Activated naive CD8-positive, alpha-beta T cell (primary cell): ENCODE measurements at regions not wholly inside any gene's neighbourhood (a gene's known extent, or its start where the extent isn't known, plus 50 kb on each side); places are given as distances from the start of the nearest gene placed in this dataset.

Experiments used
- H3K27ac Mint-ChIP-seq: one replicate; pipeline ENCODE4 v1.8.0; 2021; ENCODE audit warnings: mixed read lengths
- H3K27me3 Mint-ChIP-seq: one replicate; pipeline ENCODE4 v1.8.0; 2021; ENCODE audit warnings: mixed read lengths
- H3K36me3 Mint-ChIP-seq: one replicate; pipeline ENCODE4 v1.8.0; 2021; ENCODE audit warnings: mixed read lengths
- H3K4me1 Mint-ChIP-seq: one replicate; pipeline ENCODE4 v1.8.0; 2021; ENCODE audit warnings: low read depth, mixed read lengths
- H3K4me3 Mint-ChIP-seq: one replicate; pipeline ENCODE4 v1.8.0; 2021; ENCODE audit warnings: mild to moderate bottlenecking, mixed read lengths
- H3K9me3 Mint-ChIP-seq: one replicate; pipeline ENCODE4 v1.8.0; 2021; ENCODE audit warnings: low read depth, mixed read lengths

GRCh38 chr18:10184776-10185175 lies 269.7 kb upstream of the APCDD1 start:
- peaks cover 10% of the 10 kb centered on the region for H3K4me1 Mint-ChIP-seq
- peaks cover 8% of the 10 kb centered on the region for H3K36me3 Mint-ChIP-seq
- H3K27me3 Mint-ChIP-seq: peaks cover 1% of the 10 kb centered on the region
- no peak overlapping the region for H3K4me3 Mint-ChIP-seq
- H3K27ac Mint-ChIP-seq: no peak overlapping the region
- H3K9me3 Mint-ChIP-seq: no peaks in the 10 kb centered on the region

GRCh38 chr18:10188971-10189810 lies 265.2 kb upstream of the APCDD1 start:
- H3K27ac Mint-ChIP-seq: no peak overlapping the region

GRCh38 chr18:10190564-10190963 lies 263.9 kb upstream of the APCDD1 start:
- Mint-ChIP-seq H3K4me3 (no peak overlapping the region), H3K27me3 (no peaks in the 10 kb centered on the region), H3K4me1 (no peaks in the 10 kb centered on the region), H3K9me3 (no peaks in the 10 kb centered on the region), H3K27ac (no peak overlapping the region), H3K36me3 (no peaks in the 10 kb centered on the region)

More at GRCh38 chr18:10188971-10189810, 265.2 kb upstream of the APCDD1 start:
- Mint-ChIP-seq H3K9me3 (no peaks in the 10 kb centered on the region), H3K27me3 (peaks cover 1% of the 10 kb centered on the region), H3K4me1 (no peaks in the 10 kb centered on the region), H3K36me3 (peaks cover 3% of the 10 kb centered on the region), H3K4me3 (no peak overlapping the region)

GRCh38 chr18:10193444-10193843 lies 261.0 kb upstream of the APCDD1 start:
- no peaks in the 10 kb centered on the region for H3K27me3 Mint-ChIP-seq
- no peak overlapping the region for H3K27ac Mint-ChIP-seq
- H3K4me1 Mint-ChIP-seq: no peaks in the 10 kb centered on the region
- H3K36me3 Mint-ChIP-seq: no peaks in the 10 kb centered on the region
- no peaks in the 10 kb centered on the region for H3K9me3 Mint-ChIP-seq
- no peak overlapping the region for H3K4me3 Mint-ChIP-seq

- H3K4me1 Mint-ChIP-seq: no peaks in the 10 kb centered on the region
- no peaks in the 10 kb centered on the region for H3K9me3 Mint-ChIP-seq
- H3K27me3 Mint-ChIP-seq: no peaks in the 10 kb centered on the region
- H3K27ac Mint-ChIP-seq: no peak overlapping the region
- H3K36me3 Mint-ChIP-seq: no peaks in the 10 kb centered on the region
- H3K4me3 Mint-ChIP-seq: no peak overlapping the region
Measured at GRCh38 chr18:10194592-10194991, 259.8 kb upstream of the APCDD1 start.

GRCh38 chr18:10195529-10195928 lies 258.9 kb upstream of the APCDD1 start:
- H3K4me3 Mint-ChIP-seq: no peak overlapping the region
- no peak overlapping the region for H3K27ac Mint-ChIP-seq
- H3K36me3 Mint-ChIP-seq: no peaks in the 10 kb centered on the region
- no peaks in the 10 kb centered on the region for H3K4me1 Mint-ChIP-seq
- no peaks in the 10 kb centered on the region for H3K27me3 Mint-ChIP-seq
- no peaks in the 10 kb centered on the region for H3K9me3 Mint-ChIP-seq

GRCh38 chr18:10197097-10197496 lies 257.3 kb upstream of the APCDD1 start:
- no peak overlapping the region for H3K4me3 Mint-ChIP-seq
- H3K9me3 Mint-ChIP-seq: no peaks in the 10 kb centered on the region
- H3K27ac Mint-ChIP-seq: no peak overlapping the region
- no peaks in the 10 kb centered on the region for H3K36me3 Mint-ChIP-seq
- H3K27me3 Mint-ChIP-seq: no peaks in the 10 kb centered on the region
- H3K4me1 Mint-ChIP-seq: no peaks in the 10 kb centered on the region

- Mint-ChIP-seq H3K36me3 (no peaks in the 10 kb centered on the region), H3K4me3 (no peak overlapping the region), H3K27ac (no peak overlapping the region), H3K4me1 (no peaks in the 10 kb centered on the region), H3K9me3 (no peaks in the 10 kb centered on the region), H3K27me3 (no peaks in the 10 kb centered on the region)
Measured at GRCh38 chr18:10201226-10201625, 253.2 kb upstream of the APCDD1 start.

GRCh38 chr18:10201659-10202058 lies 252.8 kb upstream of the APCDD1 start:
- Mint-ChIP-seq H3K27me3 (no peaks in the 10 kb centered on the region), H3K9me3 (no peaks in the 10 kb centered on the region), H3K4me1 (no peaks in the 10 kb centered on the region), H3K4me3 (no peak overlapping the region), H3K36me3 (no peaks in the 10 kb centered on the region), H3K27ac (no peak overlapping the region)

GRCh38 chr18:10202845-10203321 lies 251.6 kb upstream of the APCDD1 start:
- Mint-ChIP-seq H3K4me1 (no peaks in the 10 kb centered on the region), H3K27ac (no peak overlapping the region), H3K9me3 (no peaks in the 10 kb centered on the region), H3K27me3 (no peaks in the 10 kb centered on the region), H3K36me3 (no peaks in the 10 kb centered on the region), H3K4me3 (no peak overlapping the region)

GRCh38 chr18:10205151-10205550 lies 249.3 kb upstream of the APCDD1 start:
- H3K4me3 Mint-ChIP-seq: no peak overlapping the region
- no peak overlapping the region for H3K27ac Mint-ChIP-seq

GRCh38 chr18:10207682-10208345 lies 246.6 kb upstream of the APCDD1 start:
- no peaks in the 10 kb centered on the region for H3K36me3 Mint-ChIP-seq
- H3K27me3 Mint-ChIP-seq: no peaks in the 10 kb centered on the region
- no peak overlapping the region for H3K4me3 Mint-ChIP-seq
- H3K4me1 Mint-ChIP-seq: no peaks in the 10 kb centered on the region
- H3K9me3 Mint-ChIP-seq: no peaks in the 10 kb centered on the region
- no peak overlapping the region for H3K27ac Mint-ChIP-seq

More at GRCh38 chr18:10205151-10205550, 249.3 kb upstream of the APCDD1 start:
- no peaks in the 10 kb centered on the region for H3K36me3 Mint-ChIP-seq
- no peaks in the 10 kb centered on the region for H3K9me3 Mint-ChIP-seq
- H3K4me1 Mint-ChIP-seq: no peaks in the 10 kb centered on the region
- H3K27me3 Mint-ChIP-seq: no peaks in the 10 kb centered on the region

- no peak overlapping the region for H3K27ac Mint-ChIP-seq
- H3K9me3 Mint-ChIP-seq: no peaks in the 10 kb centered on the region
- no peaks in the 10 kb centered on the region for H3K27me3 Mint-ChIP-seq
- no peaks in the 10 kb centered on the region for H3K36me3 Mint-ChIP-seq
- H3K4me3 Mint-ChIP-seq: no peak overlapping the region
- H3K4me1 Mint-ChIP-seq: no peaks in the 10 kb centered on the region
Measured at GRCh38 chr18:10209302-10209701, 245.1 kb upstream of the APCDD1 start.

GRCh38 chr18:10210057-10210633 lies 244.3 kb upstream of the APCDD1 start:
- no peaks in the 10 kb centered on the region for H3K36me3 Mint-ChIP-seq
- no peaks in the 10 kb centered on the region for H3K4me1 Mint-ChIP-seq
- H3K9me3 Mint-ChIP-seq: no peaks in the 10 kb centered on the region
- H3K27me3 Mint-ChIP-seq: peaks cover 3% of the 10 kb centered on the region
- no peak overlapping the region for H3K4me3 Mint-ChIP-seq
- H3K27ac Mint-ChIP-seq: no peak overlapping the region

- no peaks in the 10 kb centered on the region for H3K4me1 Mint-ChIP-seq
- H3K27ac Mint-ChIP-seq: no peak overlapping the region
- H3K36me3 Mint-ChIP-seq: no peaks in the 10 kb centered on the region
- H3K27me3 Mint-ChIP-seq: peaks cover 3% of the 10 kb centered on the region
- no peaks in the 10 kb centered on the region for H3K9me3 Mint-ChIP-seq
- H3K4me3 Mint-ChIP-seq: no peak overlapping the region
Measured at GRCh38 chr18:10213526-10213925, 240.9 kb upstream of the APCDD1 start.
